MCF 10A (cell line): ENCODE measurements at regions not wholly inside any gene's neighbourhood (a gene's known extent, or its start where the extent isn't known, plus 50 kb on each side); places are given as distances from the start of the nearest gene placed in this dataset.
A peak's percentile ranks its signal among the peaks of the same experiment; 100 is the strongest.

ENCODE experiments used
- BruUV-seq: library from RNA; stranded (reverse); fragments of 400-500 nt; replicated peaks from 2 replicates; lab custom pipeline; 2021; lab: Mats Ljungman, UMichigan
- CTCF ChIA-PET: fragments of 300-600 bp; sonication (Branson Sonifier 250); formaldehyde crosslinking; extraction: SDS; loops from one replicate; lab custom pipeline; 2021; ENCODE audit warnings: antibody characterized with exemption, inconsistent platforms; lab: Yijun Ruan, JAX
- POLR2A ChIA-PET: fragments of 300-600, 350-650 bp; sonication (Branson Sonifier 250); formaldehyde crosslinking; extraction: SDS; loops from one replicate; lab custom pipeline; 2020; ENCODE audit warnings: antibody characterized with exemption, inconsistent platforms; lab: Yijun Ruan, JAX
- DNase-seq: peaks from one replicate; pipeline ENCODE4 v3.0.0-alpha.2; 2018; ENCODE audit not compliant: unreplicated experiment
- H3K27ac Mint-ChIP-seq: one replicate; pipeline ENCODE4 v1.8.0; 2022; ENCODE audit warnings: mild to moderate bottlenecking, low read depth, mixed read lengths; ENCODE audit not compliant: unreplicated experiment
- H3K27me3 Mint-ChIP-seq: one replicate; pipeline ENCODE4 v1.8.0; 2022; ENCODE audit warnings: mixed read lengths; ENCODE audit not compliant: insufficient read depth, unreplicated experiment
- H3K36me3 Mint-ChIP-seq: one replicate; pipeline ENCODE4 v1.8.0; 2022; ENCODE audit warnings: mild to moderate bottlenecking, moderate library complexity, mixed read lengths; ENCODE audit not compliant: insufficient read depth, unreplicated experiment
- H3K4me1 Mint-ChIP-seq: one replicate; pipeline ENCODE4 v1.8.0; 2022; ENCODE audit warnings: mixed read lengths; ENCODE audit not compliant: insufficient read depth, unreplicated experiment
- H3K4me3 Mint-ChIP-seq: one replicate; pipeline ENCODE4 v1.8.0; 2022; ENCODE audit warnings: mild to moderate bottlenecking, moderate library complexity, mixed read lengths; ENCODE audit not compliant: unreplicated experiment
- H3K9me3 Mint-ChIP-seq: one replicate; pipeline ENCODE4 v1.8.0; 2022; ENCODE audit warnings: mixed read lengths; ENCODE audit not compliant: unreplicated experiment
- CTCF ChIP-seq: fragments of 200-600 bp; IDR thresholded peaks from one replicate; pipeline ENCODE4 v1.8.0; 2022; ENCODE audit warnings: antibody characterized with exemption, mild to moderate bottlenecking; ENCODE audit not compliant: unreplicated experiment
- intact Hi-C: fragments of 100-400 bp; cut with micrococcal nuclease; formaldehyde crosslinking; loops from 2 replicates; pipeline ENCODE4 v1.14.1; 2022

- peaks cover 9% of the 10 kb centered on the region for H3K9me3 Mint-ChIP-seq
- CTCF ChIA-PET, result interaction anchor here (0.6 to 0.7 kb wide), 2 partner anchors 237 to 404 kb away, joined by 3 read pairs; no protein-coding TSS in a partner anchor
- H3K27ac Mint-ChIP-seq, result no peak overlapping the region
- BruUV-seq, result no TSS peak
- DNase-seq, result no peak
- no peaks in the 10 kb centered on the region for H3K27me3 Mint-ChIP-seq
- POLR2A ChIA-PET, result no interaction called here
- TF ChIP-seq CTCF, result no peak
- H3K4me3 Mint-ChIP-seq, result no peak overlapping the region
- no peaks in the 10 kb centered on the region for H3K36me3 Mint-ChIP-seq
- intact Hi-C loops, result no loop called here
- H3K4me1 Mint-ChIP-seq, result peaks cover 4% of the 10 kb centered on the region
Observed at GRCh38 chr16:86657972-86658371, 79.6 kb downstream of the FOXL1 start.

GRCh38 chr16:86660623-86661022 lies 82.3 kb downstream of the FOXL1 start:
- no peak for TF ChIP-seq CTCF
- H3K27ac Mint-ChIP-seq, result no peak overlapping the region
- no peaks in the 10 kb centered on the region for H3K36me3 Mint-ChIP-seq
- intact Hi-C loops, result no loop called here
- BruUV-seq, result no TSS peak
- no peaks in the 10 kb centered on the region for H3K27me3 Mint-ChIP-seq
- ChIA-PET POLR2A (no interaction called here), CTCF (no interaction called here)
- no peak overlapping the region for H3K4me3 Mint-ChIP-seq
- H3K9me3 Mint-ChIP-seq, result peaks cover 9% of the 10 kb centered on the region
- DNase-seq, result no peak
- peaks cover 24% of the 10 kb centered on the region for H3K4me1 Mint-ChIP-seq

- CTCF ChIA-PET, result interaction anchor here (0.8 to 1.1 kb wide), 2 partner anchors 19 to 97 kb away, joined by 3 to 4 read pairs; no protein-coding TSS in a partner anchor
- no peak for TF ChIP-seq CTCF
- Mint-ChIP-seq H3K36me3 (no peaks in the 10 kb centered on the region), H3K4me1 (peaks cover 33% of the 10 kb centered on the region), H3K27ac (peak overlapping the region; percentile 5), H3K9me3 (peaks cover 9% of the 10 kb centered on the region), H3K27me3 (no peaks in the 10 kb centered on the region), H3K4me3 (no peak overlapping the region)
- POLR2A ChIA-PET, result interaction anchor here (0.9 kb wide), 1 partner anchor 95 kb away, joined by 6 read pairs; the partner anchor contains the start of gene FOXC2
- intact Hi-C loops, result no loop called here
- BruUV-seq, result no TSS peak
- no peak for DNase-seq
Observed at GRCh38 chr16:86661706-86662105, 83.4 kb downstream of the FOXL1 start.

- no peak for TF ChIP-seq CTCF
- H3K27me3 Mint-ChIP-seq, result no peaks in the 10 kb centered on the region
- no TSS peak for BruUV-seq
- intact Hi-C loops, result no loop called here
- H3K4me3 Mint-ChIP-seq, result no peak overlapping the region
- H3K4me1 Mint-ChIP-seq, result peaks cover 34% of the 10 kb centered on the region
- POLR2A ChIA-PET, result interaction anchor here (0.9 to 1.0 kb wide), 2 partner anchors 8 to 95 kb away, joined by 3 to 6 read pairs; partner anchors contain the start of gene FOXC2
- H3K9me3 Mint-ChIP-seq, result peaks cover 9% of the 10 kb centered on the region
- no peaks in the 10 kb centered on the region for H3K36me3 Mint-ChIP-seq
- H3K27ac Mint-ChIP-seq, result peak overlapping the region; percentile 5
- no peak for DNase-seq
- CTCF ChIA-PET, result interaction anchor here (0.8 to 1.1 kb wide), 2 partner anchors 19 to 98 kb away, joined by 3 to 4 read pairs; no protein-coding TSS in a partner anchor
Observed at GRCh38 chr16:86662195-86662594, 83.8 kb downstream of the FOXL1 start.
